ENCODE measurements at regions not wholly inside any gene's neighbourhood (a gene's known extent, or its start where the extent isn't known, plus 50 kb on each side); places are given as distances from the start of the nearest gene placed in this dataset.

DNA sequence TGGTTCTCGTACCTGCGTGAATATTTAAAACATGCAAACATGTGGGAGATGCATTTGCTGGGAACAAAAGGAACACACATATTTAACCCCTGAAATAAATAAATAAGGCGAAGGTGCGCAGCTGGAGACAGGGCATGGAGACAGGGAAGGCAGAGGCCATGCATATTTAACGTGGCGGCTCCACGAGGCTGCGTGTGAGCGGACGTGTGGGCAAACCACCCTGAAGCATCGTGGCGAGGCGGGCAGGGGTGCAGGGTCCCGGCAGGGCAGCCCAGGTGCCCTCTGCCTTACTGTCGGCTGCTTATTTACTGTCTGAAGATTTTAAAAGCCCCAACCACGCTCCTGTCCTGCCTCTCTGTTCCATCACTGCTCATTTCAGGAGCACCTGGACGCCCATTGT is 104.0 kb upstream of the ACTRT2 start:
- Histone ChIP-seq H3K4me1 (ENCODE audit: insufficient read depth, low read length) (no peaks in the 10 kb centered on the region), H3K27ac (ENCODE audit: low read depth, low read length) (no peak overlapping the region), H3K4me2 (ENCODE audit: low read length) (no peak overlapping the region), H2AFZ (ENCODE audit: low read depth, low read length) (no peak overlapping the region), H3K27me3 (ENCODE audit: insufficient read depth, low read length) (no peaks in the 10 kb centered on the region), H3K9ac (ENCODE audit: low read length) (no peak overlapping the region), H4K20me1 (ENCODE audit: insufficient read depth, low read length) (no peaks in the 10 kb centered on the region), H3K36me3 (ENCODE audit: insufficient read depth, low read length) (no peaks in the 10 kb centered on the region), H3K4me3 (ENCODE audit: insufficient read depth, low read depth, low read length) (no peak overlapping the region), H3K9me3 (ENCODE audit: insufficient read depth, low read depth, low read length) (peaks cover 18% of the 10 kb centered on the region), H3K79me2 (ENCODE audit: insufficient read depth, low read length) (no peaks in the 10 kb centered on the region)
- FAIRE-seq (no peak), DNase-seq (ENCODE audit: low read depth) (no peak)
- no peaks in the 10 kb centered on the region for H3K36me3 Mint-ChIP-seq (ENCODE audit: low read depth, unreplicated experiment)
- no peaks in the 10 kb centered on the region for H3K4me1 Mint-ChIP-seq (ENCODE audit: low read depth, unreplicated experiment)
- TF ChIP-seq, protein P1, sequence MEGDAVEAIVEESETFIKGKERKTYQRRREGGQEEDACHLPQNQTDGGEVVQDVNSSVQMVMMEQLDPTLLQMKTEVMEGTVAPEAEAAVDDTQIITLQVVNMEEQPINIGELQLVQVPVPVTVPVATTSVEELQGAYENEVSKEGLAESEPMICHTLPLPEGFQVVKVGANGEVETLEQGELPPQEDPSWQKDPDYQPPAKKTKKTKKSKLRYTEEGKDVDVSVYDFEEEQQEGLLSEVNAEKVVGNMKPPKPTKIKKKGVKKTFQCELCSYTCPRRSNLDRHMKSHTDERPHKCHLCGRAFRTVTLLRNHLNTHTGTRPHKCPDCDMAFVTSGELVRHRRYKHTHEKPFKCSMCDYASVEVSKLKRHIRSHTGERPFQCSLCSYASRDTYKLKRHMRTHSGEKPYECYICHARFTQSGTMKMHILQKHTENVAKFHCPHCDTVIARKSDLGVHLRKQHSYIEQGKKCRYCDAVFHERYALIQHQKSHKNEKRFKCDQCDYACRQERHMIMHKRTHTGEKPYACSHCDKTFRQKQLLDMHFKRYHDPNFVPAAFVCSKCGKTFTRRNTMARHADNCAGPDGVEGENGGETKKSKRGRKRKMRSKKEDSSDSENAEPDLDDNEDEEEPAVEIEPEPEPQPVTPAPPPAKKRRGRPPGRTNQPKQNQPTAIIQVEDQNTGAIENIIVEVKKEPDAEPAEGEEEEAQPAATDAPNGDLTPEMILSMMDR (IDR thresholded peaks at IDR 0.05; ENCODE audit: insufficient read depth, low read depth, low read length) = no peak
- TF ChIP-seq EZH2 (IDR thresholded peaks at IDR 0.05; ENCODE audit: insufficient read depth, low read length) = no peak
- H3K4me3 Mint-ChIP-seq (ENCODE audit: unreplicated experiment) = no peak overlapping the region
- H3K27me3 Mint-ChIP-seq (ENCODE audit: low read depth, unreplicated experiment) = peaks cover 9% of the 10 kb centered on the region
- H3K9me3 Mint-ChIP-seq (ENCODE audit: unreplicated experiment) = peaks cover 6% of the 10 kb centered on the region
- H3K27ac Mint-ChIP-seq (ENCODE audit: unreplicated experiment) = no peak overlapping the region

DNA sequence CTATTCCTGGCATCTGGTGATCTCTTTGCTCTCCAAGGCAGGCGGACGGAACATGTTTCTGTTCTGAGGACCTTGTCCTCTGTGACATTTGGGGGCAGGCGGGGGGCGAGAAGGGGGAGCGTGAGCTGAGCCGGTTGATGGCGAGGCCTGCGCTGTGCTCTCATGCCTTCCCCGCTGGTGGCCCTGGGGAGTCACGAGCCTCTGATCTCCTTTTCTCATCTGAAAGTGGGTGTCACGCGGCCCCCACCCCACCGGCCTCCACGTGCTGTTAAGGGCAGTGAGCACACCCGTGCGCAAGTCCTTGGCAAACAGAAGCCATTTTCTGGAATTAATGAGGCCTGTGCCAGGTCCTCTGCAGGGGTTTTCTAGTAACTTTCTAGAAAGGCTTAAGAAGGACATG is 102.8 kb upstream of the ACTRT2 start:
- no peaks in the 10 kb centered on the region for H3K27me3 ChIP-seq (ENCODE audit: insufficient read depth, low read length)
- no peak overlapping the region for H3K9ac ChIP-seq (ENCODE audit: low read length)
- H3K4me3 Mint-ChIP-seq (ENCODE audit: unreplicated experiment) = no peak overlapping the region
- FAIRE-seq = no peak
- H3K79me2 ChIP-seq (ENCODE audit: insufficient read depth, low read length) = no peaks in the 10 kb centered on the region
- DNase-seq (ENCODE audit: low read depth) = no peak
- H4K20me1 ChIP-seq (ENCODE audit: insufficient read depth, low read length) = no peaks in the 10 kb centered on the region
- no peaks in the 10 kb centered on the region for H3K36me3 Mint-ChIP-seq (ENCODE audit: low read depth, unreplicated experiment)
- H3K36me3 ChIP-seq (ENCODE audit: insufficient read depth, low read length) = no peaks in the 10 kb centered on the region
- H3K4me3 ChIP-seq (ENCODE audit: insufficient read depth, low read depth, low read length) = no peak overlapping the region
- H3K27ac Mint-ChIP-seq (ENCODE audit: unreplicated experiment) = no peak overlapping the region
- H3K27me3 Mint-ChIP-seq (ENCODE audit: low read depth, unreplicated experiment) = peaks cover 6% of the 10 kb centered on the region
- H3K27ac ChIP-seq (ENCODE audit: low read depth, low read length) = no peak overlapping the region
- peaks cover 18% of the 10 kb centered on the region for H3K9me3 ChIP-seq (ENCODE audit: insufficient read depth, low read depth, low read length)
- H3K9me3 Mint-ChIP-seq (ENCODE audit: unreplicated experiment) = peaks cover 7% of the 10 kb centered on the region
- no peaks in the 10 kb centered on the region for H3K4me1 Mint-ChIP-seq (ENCODE audit: low read depth, unreplicated experiment)
- no peak overlapping the region for H2AFZ ChIP-seq (ENCODE audit: low read depth, low read length)
- TF ChIP-seq, protein P1 (IDR thresholded peaks at IDR 0.05; ENCODE audit: insufficient read depth, low read depth, low read length) = no peak
- TF ChIP-seq EZH2 (IDR thresholded peaks at IDR 0.05; ENCODE audit: insufficient read depth, low read length) = no peak
- H3K4me2 ChIP-seq (ENCODE audit: low read length) = no peak overlapping the region
- H3K4me1 ChIP-seq (ENCODE audit: insufficient read depth, low read length) = no peaks in the 10 kb centered on the region

DNA sequence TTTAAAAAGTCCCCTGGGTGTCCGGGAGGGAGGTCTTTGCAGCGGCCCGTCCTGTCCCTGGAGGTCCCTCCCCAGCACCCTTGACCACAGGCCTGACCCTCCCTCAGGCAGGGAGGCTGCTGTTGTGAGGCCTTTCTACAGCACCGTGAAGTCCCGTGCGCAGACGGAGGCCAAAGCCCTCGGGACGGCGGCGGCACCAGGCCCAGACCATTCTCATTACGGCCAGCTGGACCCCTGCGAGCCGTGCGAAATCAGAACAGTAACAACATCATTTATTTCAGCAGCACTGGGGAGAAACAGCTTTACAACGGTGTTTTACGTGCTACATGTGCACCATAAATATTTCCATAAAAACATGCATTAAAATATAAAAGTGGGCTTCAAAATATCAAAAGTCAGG is 101.4 kb upstream of the ACTRT2 start:
- TF ChIP-seq, protein P1 (IDR thresholded peaks at IDR 0.05; ENCODE audit: insufficient read depth, low read depth, low read length) = no peak
- TF ChIP-seq EZH2 (IDR thresholded peaks at IDR 0.05; ENCODE audit: insufficient read depth, low read length) = no peak
- peaks cover 9% of the 10 kb centered on the region for H3K9me3 Mint-ChIP-seq (ENCODE audit: unreplicated experiment)
- FAIRE-seq = no peak

More for the DNA sequence above, 101.4 kb upstream of the ACTRT2 start:
- H3K79me2 ChIP-seq (ENCODE audit: insufficient read depth, low read length) = no peaks in the 10 kb centered on the region
- no peaks in the 10 kb centered on the region for H4K20me1 ChIP-seq (ENCODE audit: insufficient read depth, low read length)
- Mint-ChIP-seq H3K36me3 (ENCODE audit: low read depth, unreplicated experiment) (no peaks in the 10 kb centered on the region), H3K4me1 (ENCODE audit: low read depth, unreplicated experiment) (no peaks in the 10 kb centered on the region), H3K27me3 (ENCODE audit: low read depth, unreplicated experiment) (peaks cover 4% of the 10 kb centered on the region), H3K4me3 (ENCODE audit: unreplicated experiment) (no peak overlapping the region), H3K27ac (ENCODE audit: unreplicated experiment) (no peak overlapping the region)
- H3K27me3 ChIP-seq (ENCODE audit: insufficient read depth, low read length) = no peaks in the 10 kb centered on the region
- peaks cover 15% of the 10 kb centered on the region for H3K9me3 ChIP-seq (ENCODE audit: insufficient read depth, low read depth, low read length)
- H3K4me2 ChIP-seq (ENCODE audit: low read length) = no peak overlapping the region
- no peak for DNase-seq (ENCODE audit: low read depth)
- no peaks in the 10 kb centered on the region for H3K4me1 ChIP-seq (ENCODE audit: insufficient read depth, low read length)
- H3K27ac ChIP-seq (ENCODE audit: low read depth, low read length) = no peak overlapping the region
- no peak overlapping the region for H3K4me3 ChIP-seq (ENCODE audit: insufficient read depth, low read depth, low read length)
- no peak overlapping the region for H3K9ac ChIP-seq (ENCODE audit: low read length)
- H3K36me3 ChIP-seq (ENCODE audit: insufficient read depth, low read length) = no peaks in the 10 kb centered on the region
- H2AFZ ChIP-seq (ENCODE audit: low read depth, low read length) = no peak overlapping the region
